ENCODE measurements at regions not wholly inside any gene's neighbourhood (a gene's known extent, or its start where the extent isn't known, plus 50 kb on each side); places are given as distances from the start of the nearest gene placed in this dataset.

- Histone ChIP-seq H3K27me3 (ENCODE audit: insufficient read depth, low read length) (no peaks in the 10 kb centered on the region), H3K27ac (ENCODE audit: low read depth, low read length) (no peak overlapping the region), H4K20me1 (ENCODE audit: insufficient read depth, low read length) (no peaks in the 10 kb centered on the region), H3K4me1 (ENCODE audit: insufficient read depth, low read length) (peaks cover 17% of the 10 kb centered on the region), H3K4me3 (ENCODE audit: insufficient read depth, low read length) (no peak overlapping the region), H3K4me2 (ENCODE audit: insufficient read depth, low read length) (no peak overlapping the region), H3K36me3 (ENCODE audit: insufficient read depth, low read length) (no peaks in the 10 kb centered on the region), H3K79me2 (ENCODE audit: insufficient read depth, low read length) (no peaks in the 10 kb centered on the region), H2AFZ (ENCODE audit: low read length) (no peak overlapping the region), H3K9me3 (ENCODE audit: low read depth, low read length) (no peaks in the 10 kb centered on the region)
- peak; percentile 46 for DNase-seq (ENCODE audit: insufficient read length, low spot score, missing footprints)
- TF ChIP-seq, protein P1, sequence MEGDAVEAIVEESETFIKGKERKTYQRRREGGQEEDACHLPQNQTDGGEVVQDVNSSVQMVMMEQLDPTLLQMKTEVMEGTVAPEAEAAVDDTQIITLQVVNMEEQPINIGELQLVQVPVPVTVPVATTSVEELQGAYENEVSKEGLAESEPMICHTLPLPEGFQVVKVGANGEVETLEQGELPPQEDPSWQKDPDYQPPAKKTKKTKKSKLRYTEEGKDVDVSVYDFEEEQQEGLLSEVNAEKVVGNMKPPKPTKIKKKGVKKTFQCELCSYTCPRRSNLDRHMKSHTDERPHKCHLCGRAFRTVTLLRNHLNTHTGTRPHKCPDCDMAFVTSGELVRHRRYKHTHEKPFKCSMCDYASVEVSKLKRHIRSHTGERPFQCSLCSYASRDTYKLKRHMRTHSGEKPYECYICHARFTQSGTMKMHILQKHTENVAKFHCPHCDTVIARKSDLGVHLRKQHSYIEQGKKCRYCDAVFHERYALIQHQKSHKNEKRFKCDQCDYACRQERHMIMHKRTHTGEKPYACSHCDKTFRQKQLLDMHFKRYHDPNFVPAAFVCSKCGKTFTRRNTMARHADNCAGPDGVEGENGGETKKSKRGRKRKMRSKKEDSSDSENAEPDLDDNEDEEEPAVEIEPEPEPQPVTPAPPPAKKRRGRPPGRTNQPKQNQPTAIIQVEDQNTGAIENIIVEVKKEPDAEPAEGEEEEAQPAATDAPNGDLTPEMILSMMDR (IDR thresholded peaks at IDR 0.05; ENCODE audit: extremely low read depth, low read depth, low read length) = no peak
These were observed 154.9 kb downstream of the SEMA6D start for GRCh38 chr15:47872208-47872607.

DNA sequence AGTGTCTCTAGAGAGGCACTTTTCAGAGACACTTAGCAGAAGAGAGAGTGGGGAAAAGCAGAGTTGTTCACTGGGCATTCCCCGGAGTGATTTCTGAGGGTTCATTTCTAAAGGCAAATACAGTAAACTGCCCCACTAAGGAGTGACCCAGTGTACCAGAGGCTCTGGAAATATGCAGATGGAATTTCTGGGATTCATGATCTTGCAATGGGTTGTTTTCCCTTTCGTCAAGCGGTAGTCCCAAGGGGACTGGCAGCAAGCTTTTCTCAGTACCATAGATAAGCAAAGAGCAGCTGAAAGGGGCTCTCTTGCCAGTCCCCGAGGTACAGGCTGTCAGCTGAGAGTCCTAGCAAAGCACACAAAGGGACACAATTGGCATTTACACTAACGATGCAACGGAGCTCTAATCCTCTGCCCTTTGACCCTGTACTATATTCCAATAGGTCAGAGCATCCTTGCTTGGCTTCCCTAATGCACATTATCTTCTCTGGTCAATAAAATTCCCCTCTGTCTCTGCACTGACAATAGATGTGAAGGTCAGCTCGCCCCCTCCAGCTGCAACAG, 155.6 kb downstream of the SEMA6D start:
- H3K4me3 ChIP-seq (ENCODE audit: insufficient read depth, low read length) = no peak overlapping the region
- H3K36me3 ChIP-seq (ENCODE audit: insufficient read depth, low read length) = no peaks in the 10 kb centered on the region
- H3K27me3 ChIP-seq (ENCODE audit: insufficient read depth, low read length) = no peaks in the 10 kb centered on the region
- H3K4me1 ChIP-seq (ENCODE audit: insufficient read depth, low read length) = peaks cover 17% of the 10 kb centered on the region
- no peaks in the 10 kb centered on the region for H3K9me3 ChIP-seq (ENCODE audit: low read depth, low read length)
- H4K20me1 ChIP-seq (ENCODE audit: insufficient read depth, low read length) = no peaks in the 10 kb centered on the region
- DNase-seq (ENCODE audit: insufficient read length, low spot score, missing footprints) = no peak
- TF ChIP-seq, protein P1 (IDR thresholded peaks at IDR 0.05; ENCODE audit: extremely low read depth, low read depth, low read length) = no peak
- H3K27ac ChIP-seq (ENCODE audit: low read depth, low read length) = no peak overlapping the region
- H2AFZ ChIP-seq (ENCODE audit: low read length) = no peak overlapping the region
- no peak overlapping the region for H3K4me2 ChIP-seq (ENCODE audit: insufficient read depth, low read length)
- H3K79me2 ChIP-seq (ENCODE audit: insufficient read depth, low read length) = no peaks in the 10 kb centered on the region

DNA sequence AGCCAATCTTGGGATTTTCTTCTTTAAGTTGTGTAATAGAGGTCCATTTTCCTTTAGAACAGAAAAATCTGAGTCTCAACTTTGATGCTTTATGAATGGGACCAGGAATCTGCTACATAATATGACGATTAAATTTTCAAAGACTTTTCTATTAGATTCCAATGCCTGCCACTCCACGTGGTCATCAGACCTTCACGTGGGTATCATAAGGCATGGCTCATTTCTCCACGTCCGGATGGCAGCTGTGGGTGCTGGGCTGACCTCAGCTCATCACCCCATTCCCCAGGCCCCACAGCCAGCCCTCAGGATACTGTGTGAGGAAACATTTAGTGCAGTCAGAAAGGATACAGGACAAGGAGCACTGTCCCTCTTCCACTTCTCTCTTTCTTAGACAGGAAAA, 159.7 kb downstream of the SEMA6D start:
- Histone ChIP-seq H3K4me1 (ENCODE audit: insufficient read depth, low read length) (peaks cover 3% of the 10 kb centered on the region), H3K4me2 (ENCODE audit: insufficient read depth, low read length) (no peak overlapping the region), H2AFZ (ENCODE audit: low read length) (no peak overlapping the region), H3K36me3 (ENCODE audit: insufficient read depth, low read length) (no peaks in the 10 kb centered on the region), H3K79me2 (ENCODE audit: insufficient read depth, low read length) (no peaks in the 10 kb centered on the region), H3K4me3 (ENCODE audit: insufficient read depth, low read length) (no peak overlapping the region), H3K27ac (ENCODE audit: low read depth, low read length) (no peak overlapping the region), H3K9me3 (ENCODE audit: low read depth, low read length) (no peaks in the 10 kb centered on the region), H3K27me3 (ENCODE audit: insufficient read depth, low read length) (no peaks in the 10 kb centered on the region), H4K20me1 (ENCODE audit: insufficient read depth, low read length) (no peaks in the 10 kb centered on the region)
- TF ChIP-seq, protein P1 (IDR thresholded peaks at IDR 0.05; ENCODE audit: extremely low read depth, low read depth, low read length) = no peak
- no peak for DNase-seq (ENCODE audit: insufficient read length, low spot score, missing footprints)

DNA sequence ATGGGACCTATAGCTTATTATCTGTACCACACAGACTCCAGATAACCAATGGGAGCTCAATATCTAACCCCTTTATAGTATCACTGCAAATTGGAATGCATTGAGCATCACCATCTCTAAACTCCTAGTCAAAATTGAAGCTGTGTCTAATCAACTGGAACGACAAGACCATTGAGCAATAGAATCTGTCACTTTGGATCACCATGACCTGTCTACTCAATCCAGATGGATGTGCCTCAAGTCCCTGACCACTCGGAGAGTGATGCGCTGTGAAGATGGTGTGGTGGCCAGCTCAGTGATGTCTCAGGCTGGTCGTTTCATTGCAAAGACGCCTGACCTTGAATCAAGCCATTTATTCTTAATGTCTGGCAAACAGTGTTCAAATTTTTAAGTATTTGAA, 160.5 kb downstream of the SEMA6D start:
- Histone ChIP-seq H3K27me3 (ENCODE audit: insufficient read depth, low read length) (no peaks in the 10 kb centered on the region), H4K20me1 (ENCODE audit: insufficient read depth, low read length) (no peaks in the 10 kb centered on the region), H3K4me1 (ENCODE audit: insufficient read depth, low read length) (no peaks in the 10 kb centered on the region), H3K9me3 (ENCODE audit: low read depth, low read length) (no peaks in the 10 kb centered on the region), H3K36me3 (ENCODE audit: insufficient read depth, low read length) (no peaks in the 10 kb centered on the region), H3K4me2 (ENCODE audit: insufficient read depth, low read length) (no peak overlapping the region), H2AFZ (ENCODE audit: low read length) (no peak overlapping the region), H3K4me3 (ENCODE audit: insufficient read depth, low read length) (no peak overlapping the region), H3K27ac (ENCODE audit: low read depth, low read length) (no peak overlapping the region), H3K79me2 (ENCODE audit: insufficient read depth, low read length) (no peaks in the 10 kb centered on the region)
- no peak for DNase-seq (ENCODE audit: insufficient read length, low spot score, missing footprints)
- TF ChIP-seq, protein P1 (IDR thresholded peaks at IDR 0.05; ENCODE audit: extremely low read depth, low read depth, low read length) = no peak

Data from osteoblast (primary cell).